ENCODE measurements at regions not wholly inside any gene's neighbourhood (a gene's known extent, or its start where the extent isn't known, plus 50 kb on each side); places are given as distances from the start of the nearest gene placed in this dataset.

GRCh38 chr4:74692972-74693371, 101.4 kb downstream of the BTC start:
- no peak overlapping the region for H3K4me3 ChIP-seq (ENCODE audit: low read depth, low read length)
- TF ChIP-seq, protein P1, sequence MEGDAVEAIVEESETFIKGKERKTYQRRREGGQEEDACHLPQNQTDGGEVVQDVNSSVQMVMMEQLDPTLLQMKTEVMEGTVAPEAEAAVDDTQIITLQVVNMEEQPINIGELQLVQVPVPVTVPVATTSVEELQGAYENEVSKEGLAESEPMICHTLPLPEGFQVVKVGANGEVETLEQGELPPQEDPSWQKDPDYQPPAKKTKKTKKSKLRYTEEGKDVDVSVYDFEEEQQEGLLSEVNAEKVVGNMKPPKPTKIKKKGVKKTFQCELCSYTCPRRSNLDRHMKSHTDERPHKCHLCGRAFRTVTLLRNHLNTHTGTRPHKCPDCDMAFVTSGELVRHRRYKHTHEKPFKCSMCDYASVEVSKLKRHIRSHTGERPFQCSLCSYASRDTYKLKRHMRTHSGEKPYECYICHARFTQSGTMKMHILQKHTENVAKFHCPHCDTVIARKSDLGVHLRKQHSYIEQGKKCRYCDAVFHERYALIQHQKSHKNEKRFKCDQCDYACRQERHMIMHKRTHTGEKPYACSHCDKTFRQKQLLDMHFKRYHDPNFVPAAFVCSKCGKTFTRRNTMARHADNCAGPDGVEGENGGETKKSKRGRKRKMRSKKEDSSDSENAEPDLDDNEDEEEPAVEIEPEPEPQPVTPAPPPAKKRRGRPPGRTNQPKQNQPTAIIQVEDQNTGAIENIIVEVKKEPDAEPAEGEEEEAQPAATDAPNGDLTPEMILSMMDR (IDR thresholded peaks at IDR 0.05; ENCODE audit: low read depth, low read length), result no peak
